A673 (cell line): ENCODE measurements at regions not wholly inside any gene's neighbourhood (a gene's known extent, or its start where the extent isn't known, plus 50 kb on each side); places are given as distances from the start of the nearest gene placed in this dataset.

ENCODE experiments used
- CTCF ChIP-seq: fragments of 300-800, 200-600 bp; sonication (generic); conservative IDR thresholded peaks from 2 replicates; pipeline ENCODE4 v1.5.1; 2017; ENCODE audit warnings: low read depth, mild to moderate bottlenecking, antibody characterized with exemption, low read length, moderate library complexity, mixed read lengths
- EZH2 ChIP-seq: fragments of 200-600 bp; sonication (generic); IDR thresholded peaks from 2 replicates; pipeline ENCODE4 v1.6.1; 2017; ENCODE audit warnings: borderline replicate concordance, low read depth, mild to moderate bottlenecking, mixed read lengths, antibody characterized with exemption, low read length; ENCODE audit not compliant: poor library complexity, severe bottlenecking

- TF ChIP-seq CTCF: no peak
- no peak for TF ChIP-seq EZH2
Measured at GRCh38 chr4:156472624-156473023, 499.0 kb downstream of the PDGFC start.
